Calu3 (cell line): ENCODE measurements at regions not wholly inside any gene's neighbourhood (a gene's known extent, or its start where the extent isn't known, plus 50 kb on each side); places are given as distances from the start of the nearest gene placed in this dataset.

Experiments used
- BruUV-seq: library from RNA; stranded (reverse); fragments of 400-500 nt; replicated peaks from 2 replicates; lab custom pipeline; 2021; lab: Mats Ljungman, UMichigan
- CTCF ChIA-PET: fragments of 300-600 bp; sonication (Branson Sonifier 250); formaldehyde crosslinking; loops from one replicate; lab custom pipeline; 2022; ENCODE audit warnings: antibody characterized with exemption; lab: Charles Lee
- DNase-seq: peaks from one replicate; pipeline ENCODE4 v3.0.0; 2022
- H3K27ac Mint-ChIP-seq: one replicate; pipeline ENCODE4 v1.8.0; 2022; ENCODE audit warnings: mixed read lengths; ENCODE audit not compliant: unreplicated experiment
- H3K27me3 Mint-ChIP-seq: one replicate; pipeline ENCODE4 v1.8.0; 2022; ENCODE audit warnings: mixed read lengths; ENCODE audit not compliant: unreplicated experiment
- H3K36me3 Mint-ChIP-seq: one replicate; pipeline ENCODE4 v1.8.0; 2022; ENCODE audit warnings: mild to moderate bottlenecking, moderate library complexity, mixed read lengths; ENCODE audit not compliant: insufficient read depth, unreplicated experiment
- H3K4me1 Mint-ChIP-seq: one replicate; pipeline ENCODE4 v1.8.0; 2022; ENCODE audit warnings: mild to moderate bottlenecking, low read depth, mixed read lengths; ENCODE audit not compliant: unreplicated experiment
- H3K4me3 Mint-ChIP-seq: one replicate; pipeline ENCODE4 v1.8.0; 2022; ENCODE audit warnings: mild to moderate bottlenecking, low read depth, moderate library complexity, mixed read lengths; ENCODE audit not compliant: unreplicated experiment
- H3K9me3 Mint-ChIP-seq: one replicate; pipeline ENCODE4 v1.8.0; 2022; ENCODE audit warnings: low read depth, mixed read lengths; ENCODE audit not compliant: unreplicated experiment
- CTCF ChIP-seq: fragments of 200-600 bp; IDR thresholded peaks from one replicate; pipeline ENCODE4 v1.8.0; 2022; ENCODE audit warnings: antibody characterized with exemption; ENCODE audit not compliant: unreplicated experiment
- intact Hi-C: fragments of 100-400 bp; cut with micrococcal nuclease; formaldehyde crosslinking; loops from one replicate; pipeline ENCODE4 v1.10.0; 2022; ENCODE audit not compliant: unreplicated experiment

- intact Hi-C loops, result no loop called here
- Mint-ChIP-seq H3K4me1 (no peaks in the 10 kb centered on the region), H3K27me3 (peaks cover 41% of the 10 kb centered on the region), H3K27ac (no peak overlapping the region), H3K4me3 (no peak overlapping the region), H3K9me3 (peaks cover 14% of the 10 kb centered on the region), H3K36me3 (no peaks in the 10 kb centered on the region)
- TF ChIP-seq CTCF, result no peak
- no peak for DNase-seq
- CTCF ChIA-PET, result interaction anchor here (0.6 kb wide), 1 partner anchor 128 kb away, joined by 4 read pairs; no protein-coding TSS in a partner anchor
- BruUV-seq, result no TSS peak
Observed at GRCh38 chr5:175589714-175590113, 68.2 kb upstream of the HRH2 start.

- peaks cover 17% of the 10 kb centered on the region for H3K9me3 Mint-ChIP-seq
- no peak for DNase-seq
- CTCF ChIA-PET, result no interaction called here
- H3K27me3 Mint-ChIP-seq, result peaks cover 43% of the 10 kb centered on the region
- intact Hi-C loops, result no loop called here
- no peaks in the 10 kb centered on the region for H3K4me1 Mint-ChIP-seq
- H3K27ac Mint-ChIP-seq, result no peak overlapping the region
- no peak for TF ChIP-seq CTCF
- H3K36me3 Mint-ChIP-seq, result no peaks in the 10 kb centered on the region
- H3K4me3 Mint-ChIP-seq, result no peak overlapping the region
- BruUV-seq, result no TSS peak
Observed at GRCh38 chr5:175590471-175590881, 67.4 kb upstream of the HRH2 start.

GRCh38 chr5:175591293-175591692 lies 66.6 kb upstream of the HRH2 start:
- H3K4me1 Mint-ChIP-seq, result no peaks in the 10 kb centered on the region
- CTCF ChIA-PET, result no interaction called here
- no peak overlapping the region for H3K27ac Mint-ChIP-seq
- H3K27me3 Mint-ChIP-seq, result peaks cover 43% of the 10 kb centered on the region
- peaks cover 15% of the 10 kb centered on the region for H3K9me3 Mint-ChIP-seq
- H3K36me3 Mint-ChIP-seq, result no peaks in the 10 kb centered on the region
- no peak for TF ChIP-seq CTCF
- no peak for DNase-seq
- intact Hi-C loops, result no loop called here
- no peak overlapping the region for H3K4me3 Mint-ChIP-seq
- BruUV-seq, result no TSS peak

GRCh38 chr5:175593794-175594193 lies 64.1 kb upstream of the HRH2 start:
- Mint-ChIP-seq H3K36me3 (no peaks in the 10 kb centered on the region), H3K4me3 (no peak overlapping the region), H3K9me3 (peaks cover 13% of the 10 kb centered on the region), H3K4me1 (no peaks in the 10 kb centered on the region), H3K27me3 (peaks cover 31% of the 10 kb centered on the region), H3K27ac (no peak overlapping the region)
- CTCF ChIA-PET, result no interaction called here
- no peak for DNase-seq
- intact Hi-C loops, result no loop called here
- no TSS peak for BruUV-seq
- no peak for TF ChIP-seq CTCF
